GM13976 (cell line): ENCODE measurements at regions not wholly inside any gene's neighbourhood (a gene's known extent, or its start where the extent isn't known, plus 50 kb on each side); places are given as distances from the start of the nearest gene placed in this dataset.

Source experiments
- DNase-seq: peaks from one replicate; pipeline ENCODE4 v3.0.0; 2012; ENCODE audit warnings: low spot score
- in situ Hi-C: fragments of 300-500 bp; cut with MboI; formaldehyde crosslinking; loops from one replicate; pipeline ENCODE4 v1.12.0; 2022; ENCODE audit warnings: low sequenced_read_pairs, mixed read lengths, inconsistent platforms; ENCODE audit not compliant: unreplicated experiment
- TF ChIP-seq, protein P1 (sequence below): IDR thresholded peaks from 2 replicates; pipeline ENCODE4 v1.5.1; 2012; ENCODE audit warnings: borderline replicate concordance, mild to moderate bottlenecking; ENCODE audit not compliant: insufficient read depth; ENCODE audit errors: extremely low read depth, missing control alignments, control extremely low read depth

DNA sequence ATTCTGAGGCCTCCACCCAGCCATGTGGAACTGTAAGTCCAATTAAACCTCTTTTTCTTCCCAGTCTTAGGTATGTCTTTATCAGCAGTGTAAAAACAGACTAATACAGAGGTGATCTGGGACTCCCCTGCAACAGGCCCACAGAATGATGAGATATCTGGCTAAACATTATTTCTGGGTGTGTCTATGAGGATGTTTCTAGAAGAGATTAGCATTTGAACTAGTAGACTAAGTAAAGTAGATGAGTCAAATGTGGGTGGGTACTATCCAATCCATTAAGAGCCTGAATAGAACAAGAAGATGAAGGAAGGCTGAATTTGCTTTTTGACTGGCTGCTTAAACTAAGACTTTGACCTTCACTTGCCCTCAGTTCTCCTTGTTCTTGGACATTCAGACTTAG lies 396.5 kb upstream of the LRRC7 start:
- in situ Hi-C loops: no loop called here
- no peak for DNase-seq
- TF ChIP-seq, protein P1, sequence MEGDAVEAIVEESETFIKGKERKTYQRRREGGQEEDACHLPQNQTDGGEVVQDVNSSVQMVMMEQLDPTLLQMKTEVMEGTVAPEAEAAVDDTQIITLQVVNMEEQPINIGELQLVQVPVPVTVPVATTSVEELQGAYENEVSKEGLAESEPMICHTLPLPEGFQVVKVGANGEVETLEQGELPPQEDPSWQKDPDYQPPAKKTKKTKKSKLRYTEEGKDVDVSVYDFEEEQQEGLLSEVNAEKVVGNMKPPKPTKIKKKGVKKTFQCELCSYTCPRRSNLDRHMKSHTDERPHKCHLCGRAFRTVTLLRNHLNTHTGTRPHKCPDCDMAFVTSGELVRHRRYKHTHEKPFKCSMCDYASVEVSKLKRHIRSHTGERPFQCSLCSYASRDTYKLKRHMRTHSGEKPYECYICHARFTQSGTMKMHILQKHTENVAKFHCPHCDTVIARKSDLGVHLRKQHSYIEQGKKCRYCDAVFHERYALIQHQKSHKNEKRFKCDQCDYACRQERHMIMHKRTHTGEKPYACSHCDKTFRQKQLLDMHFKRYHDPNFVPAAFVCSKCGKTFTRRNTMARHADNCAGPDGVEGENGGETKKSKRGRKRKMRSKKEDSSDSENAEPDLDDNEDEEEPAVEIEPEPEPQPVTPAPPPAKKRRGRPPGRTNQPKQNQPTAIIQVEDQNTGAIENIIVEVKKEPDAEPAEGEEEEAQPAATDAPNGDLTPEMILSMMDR: no peak

DNA sequence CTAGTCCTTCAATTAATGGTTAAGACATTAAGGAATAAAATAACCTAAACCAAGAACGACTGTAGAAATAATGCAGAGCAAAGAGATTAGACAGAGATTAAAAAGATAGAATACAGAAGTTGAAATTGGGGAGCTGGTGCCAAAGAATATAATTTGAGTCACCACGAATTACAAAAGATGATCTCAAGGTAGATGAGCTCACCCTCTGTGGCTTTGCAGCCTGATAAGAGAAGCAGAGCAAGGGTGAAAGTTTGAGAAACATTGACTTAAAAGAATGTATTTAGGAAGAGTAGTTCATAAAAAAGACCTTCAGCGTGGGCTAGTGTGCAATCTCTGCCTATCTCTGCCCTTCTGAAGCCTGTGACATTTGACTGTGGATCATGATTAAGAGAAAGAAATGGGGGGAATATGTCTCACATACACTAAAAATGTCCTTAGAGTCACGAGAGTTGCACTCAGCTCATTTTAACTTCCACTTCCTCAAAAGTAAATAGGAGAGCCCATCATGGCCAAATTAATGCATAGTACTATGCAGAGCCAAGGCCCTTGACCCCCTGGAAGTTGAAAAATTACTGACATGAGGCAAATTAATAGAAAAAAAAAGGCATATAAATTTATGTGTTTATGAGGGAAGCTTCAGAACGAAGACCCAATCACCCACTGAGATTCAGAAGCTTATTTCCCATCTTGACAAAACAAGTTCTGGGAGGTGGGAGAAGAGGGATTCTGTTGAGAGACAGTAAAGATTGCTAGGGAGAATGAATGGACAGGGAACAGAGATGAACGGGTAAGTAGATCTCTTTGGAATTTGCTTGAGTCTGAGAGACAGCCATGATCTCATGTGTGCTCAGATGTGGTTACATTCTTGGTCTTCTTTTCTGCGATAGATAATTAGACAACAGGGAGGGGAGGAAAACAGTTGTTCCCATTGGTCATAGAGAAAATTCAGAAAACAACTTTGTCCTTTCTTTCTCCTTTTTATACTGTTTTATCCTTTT lies 395.4 kb upstream of the LRRC7 start:
- in situ Hi-C loops: no loop called here
- TF ChIP-seq, protein P1: no peak
- no peak for DNase-seq

DNA sequence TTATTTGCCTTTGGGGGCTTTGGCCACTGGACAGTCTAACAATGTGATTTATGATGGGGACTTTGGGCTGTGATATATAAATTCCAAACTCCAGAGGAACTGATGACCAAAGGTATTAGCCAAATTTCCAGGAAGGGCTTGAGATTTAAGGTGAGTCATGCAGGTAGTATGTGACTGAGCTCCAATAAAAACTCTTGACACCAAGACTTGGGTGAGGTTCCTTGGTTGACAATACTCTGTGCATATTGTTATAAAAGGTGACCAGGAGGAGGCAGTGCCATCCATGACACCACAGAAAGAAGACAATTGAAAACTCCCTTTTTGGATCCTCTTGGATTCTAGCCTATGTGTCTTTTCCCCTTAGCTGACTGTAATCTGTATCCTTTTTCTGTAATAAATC lies 392.7 kb upstream of the LRRC7 start:
- in situ Hi-C loops: no loop called here
- no peak for DNase-seq
- TF ChIP-seq, protein P1: no peak

DNA sequence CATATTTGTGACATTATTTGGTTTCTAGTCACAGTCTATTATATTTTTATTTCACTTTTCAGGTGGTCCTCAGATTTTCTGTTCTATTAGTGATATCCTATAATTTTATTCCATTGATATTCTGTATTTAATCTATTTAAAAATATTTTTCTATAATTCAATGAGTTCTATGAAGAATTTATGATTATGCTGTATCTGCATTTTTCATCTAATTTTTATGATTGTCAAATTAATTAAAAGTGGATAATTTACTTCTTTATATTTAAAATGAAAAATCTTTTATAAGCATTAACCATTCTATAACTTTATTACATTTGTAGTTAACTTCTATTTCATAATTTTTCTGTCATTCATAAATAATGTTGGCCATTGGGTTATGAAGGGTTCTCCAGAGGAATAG lies 387.4 kb upstream of the LRRC7 start:
- TF ChIP-seq, protein P1: no peak
- in situ Hi-C loops: no loop called here
- no peak for DNase-seq

DNA sequence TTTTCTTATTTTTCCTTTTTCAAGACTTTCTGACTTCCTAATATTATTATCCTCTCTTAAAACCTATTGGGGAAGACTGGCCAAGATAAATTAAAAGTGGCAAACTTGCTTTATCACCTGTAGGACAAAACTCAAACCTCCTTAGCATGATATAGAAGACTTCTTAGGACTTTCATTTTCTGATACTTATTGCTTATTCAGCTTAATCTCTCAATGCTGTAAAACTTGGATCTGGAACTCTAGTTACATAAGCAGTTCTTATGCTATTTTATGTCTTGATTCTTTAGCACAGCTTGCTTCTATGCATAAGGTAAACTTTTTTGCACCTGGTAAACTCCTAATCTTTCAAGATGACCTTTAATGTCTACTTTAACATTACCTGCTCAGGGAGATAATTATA lies 382.3 kb upstream of the LRRC7 start:
- in situ Hi-C loops: no loop called here
- TF ChIP-seq, protein P1: no peak
- DNase-seq: no peak

DNA sequence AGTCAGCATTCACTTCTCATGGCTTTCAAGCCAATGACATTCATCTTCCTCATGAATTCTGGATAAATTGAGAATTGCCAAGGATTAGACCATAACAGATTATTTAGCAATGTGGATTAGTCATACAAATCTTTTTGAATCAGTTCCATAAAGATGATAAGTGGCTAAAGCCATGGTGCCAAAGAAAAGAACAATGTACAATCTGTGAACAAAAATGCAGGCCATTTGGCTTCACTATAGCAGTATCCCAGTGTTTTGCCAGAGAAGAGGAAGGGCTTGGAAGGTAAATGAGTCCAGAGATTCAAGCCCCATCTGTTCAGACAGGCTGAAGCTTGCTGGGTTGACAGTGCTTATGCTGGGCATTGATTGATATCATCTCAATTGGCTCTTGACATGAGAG lies 376.4 kb upstream of the LRRC7 start:
- DNase-seq: no peak
- TF ChIP-seq, protein P1: no peak
- in situ Hi-C loops: no loop called here
